ENCODE measurements at regions not wholly inside any gene's neighbourhood (a gene's known extent, or its start where the extent isn't known, plus 50 kb on each side); places are given as distances from the start of the nearest gene placed in this dataset.
A peak's percentile ranks its signal among the peaks of the same experiment; 100 is the strongest.

- DNase-seq (ENCODE audit: low read depth in 1 of 2, low spot score in 1 of 2) = no peak
- no peak overlapping the region for H3K4me3 ChIP-seq
- H3K27ac ChIP-seq = no peak overlapping the region
- ChIA-PET CTCF (no interaction called here), POLR2A (no interaction called here)
- no peak for ATAC-seq
- TF ChIP-seq, protein P1, sequence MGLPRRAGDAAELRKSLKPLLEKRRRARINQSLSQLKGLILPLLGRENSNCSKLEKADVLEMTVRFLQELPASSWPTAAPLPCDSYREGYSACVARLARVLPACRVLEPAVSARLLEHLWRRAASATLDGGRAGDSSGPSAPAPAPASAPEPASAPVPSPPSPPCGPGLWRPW (IDR thresholded peaks at IDR 0.05) = no peak
- TF ChIP-seq, protein P2, sequence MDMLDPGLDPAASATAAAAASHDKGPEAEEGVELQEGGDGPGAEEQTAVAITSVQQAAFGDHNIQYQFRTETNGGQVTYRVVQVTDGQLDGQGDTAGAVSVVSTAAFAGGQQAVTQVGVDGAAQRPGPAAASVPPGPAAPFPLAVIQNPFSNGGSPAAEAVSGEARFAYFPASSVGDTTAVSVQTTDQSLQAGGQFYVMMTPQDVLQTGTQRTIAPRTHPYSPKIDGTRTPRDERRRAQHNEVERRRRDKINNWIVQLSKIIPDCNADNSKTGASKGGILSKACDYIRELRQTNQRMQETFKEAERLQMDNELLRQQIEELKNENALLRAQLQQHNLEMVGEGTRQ (IDR thresholded peaks at IDR 0.05) = no peak
- TF ChIP-seq PBX3 (IDR thresholded peaks at IDR 0.05) (no peak), CHD2 (IDR thresholded peaks at IDR 0.05; ENCODE audit: low read length, partially characterized antibody) (no peak), ZC3H11A (IDR thresholded peaks at IDR 0.05) (no peak), CEBPB (IDR thresholded peaks at IDR 0.05) (no peak), ESRRA (IDR thresholded peaks at IDR 0.05; ENCODE audit: borderline replicate concordance, low read length) (no peak)
- 16% methylated on average over 6 of the region's 6 CpGs for WGBS (ENCODE audit: missing lambda C conversion rate)
- H3K4me1 ChIP-seq = no peaks in the 10 kb centered on the region
- FAIRE-seq = no peak
- H3K9me3 ChIP-seq = no peaks in the 10 kb centered on the region
- no peak overlapping the region for H3K4me2 ChIP-seq
Observed at GRCh38 chr5:110086658-110087388, 397.1 kb downstream of the MAN2A1 start.

GRCh38 chr5:110087829-110088228 is 398.1 kb downstream of the MAN2A1 start:
- no peak overlapping the region for H3K4me3 ChIP-seq
- H3K4me1 ChIP-seq = no peaks in the 10 kb centered on the region
- WGBS (ENCODE audit: missing lambda C conversion rate) = 23% methylated on average over 7 of the region's 7 CpGs
- H3K4me2 ChIP-seq = no peak overlapping the region
- ChIA-PET POLR2A (no interaction called here), CTCF (no interaction called here)
- no peak for TF ChIP-seq ZNF302 (CRISPR knock-in tag; IDR thresholded peaks at IDR 0.05)
- TF ChIP-seq, protein P1 (IDR thresholded peaks at IDR 0.05) = no peak
- no peak for TF ChIP-seq CTCF (IDR thresholded peaks at IDR 0.05)
- TF ChIP-seq, protein P2 (IDR thresholded peaks at IDR 0.05) = no peak
- TF ChIP-seq FOSL2 (IDR thresholded peaks at IDR 0.05) = no peak
- no peak for TF ChIP-seq FOSL2 (CRISPR knock-in tag; IDR thresholded peaks at IDR 0.05)
- TF ChIP-seq PBX3 (IDR thresholded peaks at IDR 0.05) = no peak
- no peak for TF ChIP-seq RARB (CRISPR knock-in tag; IDR thresholded peaks at IDR 0.05)
- TF ChIP-seq MAZ (IDR thresholded peaks at IDR 0.05; ENCODE audit: borderline replicate concordance, low read depth, low read length) = no peak
- no peak for TF ChIP-seq HMGXB4 (CRISPR knock-in tag; IDR thresholded peaks at IDR 0.05; ENCODE audit: borderline replicate concordance)
- no peak for TF ChIP-seq RCOR1 (IDR thresholded peaks at IDR 0.05; ENCODE audit: low read depth, low read length)
- TF ChIP-seq RNF2 (IDR thresholded peaks at IDR 0.05; ENCODE audit: borderline replicate concordance, low read depth) = no peak
- TF ChIP-seq CHD2 (IDR thresholded peaks at IDR 0.05; ENCODE audit: low read length, partially characterized antibody) = no peak
- no peak for TF ChIP-seq MAX (IDR thresholded peaks at IDR 0.05)
- no peak for TF ChIP-seq JUNB (IDR thresholded peaks at IDR 0.05)
- no peak for TF ChIP-seq CBX2 (IDR thresholded peaks at IDR 0.05; ENCODE audit: borderline replicate concordance, low read depth)
- ATAC-seq (no peak), FAIRE-seq (peak; percentile 56), DNase-seq (ENCODE audit: low read depth in 1 of 2, low spot score in 1 of 2) (no peak)
- H3K9me3 ChIP-seq = no peaks in the 10 kb centered on the region
- H3K27ac ChIP-seq = no peak overlapping the region
